GM19455 (cell line): ENCODE measurements at regions not wholly inside any gene's neighbourhood (a gene's known extent, or its start where the extent isn't known, plus 50 kb on each side); places are given as distances from the start of the nearest gene placed in this dataset.
"Not testable (repeated sequence)": the region's sequence is repeated elsewhere in the genome, so short reads cannot be mapped to it uniquely, and the experiment has no call there.

Experiments used
- ATAC-seq: cut with Tn5 transposase; IDR thresholded peaks from one replicate; pipeline ENCODE4 v1.9.1; 2021; ENCODE audit not compliant: unreplicated experiment

DNA sequence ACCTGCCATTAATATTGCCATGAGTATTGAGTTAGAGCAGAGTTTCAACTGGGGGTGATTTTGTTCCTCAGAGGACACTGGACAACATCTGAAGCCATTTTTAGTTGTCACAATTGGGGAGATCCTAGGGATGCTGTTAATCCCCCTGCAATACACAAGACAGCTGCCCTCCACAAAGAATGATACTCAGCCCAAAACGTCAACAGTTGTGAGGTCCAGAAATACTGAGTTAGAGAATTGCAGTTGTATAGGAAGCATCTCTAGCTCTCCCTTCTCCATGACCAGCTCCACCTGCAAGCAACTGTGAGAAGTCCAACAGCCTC is 614.0 kb upstream of the CDH5 start:
- ATAC-seq, result no peak

DNA sequence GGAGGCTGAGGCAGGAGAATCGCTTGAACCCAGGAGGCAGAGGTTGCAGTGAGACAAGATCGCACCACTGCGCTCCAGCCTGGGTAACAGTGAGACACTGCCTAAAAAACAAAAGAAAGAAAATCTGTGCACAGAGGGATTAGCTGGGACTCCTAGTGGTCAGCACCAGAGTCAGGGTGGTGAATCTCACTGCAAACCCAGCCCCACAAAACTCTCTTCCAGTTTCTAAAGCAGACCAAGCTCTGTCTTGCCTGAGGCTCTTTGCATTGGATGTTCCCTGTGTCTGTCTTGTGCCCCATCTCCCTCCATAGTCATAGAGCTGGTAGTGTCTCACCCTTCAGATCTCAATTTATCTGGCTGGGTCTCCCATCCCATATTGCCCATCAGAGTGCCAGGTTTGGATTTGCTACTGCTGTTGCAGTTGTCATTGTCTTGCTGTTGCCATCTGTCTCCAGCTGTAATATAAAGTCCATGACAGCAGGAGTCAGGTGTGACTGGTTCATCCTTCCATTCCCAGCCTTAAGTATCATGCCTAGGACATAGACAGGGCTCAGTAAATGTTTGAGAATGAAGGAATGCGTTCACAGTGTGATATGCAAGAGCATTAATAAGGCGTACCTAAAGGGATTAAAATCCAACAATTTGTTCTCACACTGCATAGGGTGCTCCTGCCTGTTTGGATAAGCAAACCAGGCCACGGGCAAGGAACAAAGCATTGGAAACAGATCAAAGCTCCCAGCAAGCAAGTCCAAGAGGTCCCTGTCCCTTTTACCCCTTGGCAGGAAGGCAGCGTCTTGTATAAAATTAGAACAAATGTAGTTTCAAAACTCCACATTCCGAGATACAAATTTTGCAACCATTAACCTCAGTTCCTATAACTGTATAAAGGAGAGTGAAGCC is 614.6 kb upstream of the CDH5 start:
- ATAC-seq, result no peak

DNA sequence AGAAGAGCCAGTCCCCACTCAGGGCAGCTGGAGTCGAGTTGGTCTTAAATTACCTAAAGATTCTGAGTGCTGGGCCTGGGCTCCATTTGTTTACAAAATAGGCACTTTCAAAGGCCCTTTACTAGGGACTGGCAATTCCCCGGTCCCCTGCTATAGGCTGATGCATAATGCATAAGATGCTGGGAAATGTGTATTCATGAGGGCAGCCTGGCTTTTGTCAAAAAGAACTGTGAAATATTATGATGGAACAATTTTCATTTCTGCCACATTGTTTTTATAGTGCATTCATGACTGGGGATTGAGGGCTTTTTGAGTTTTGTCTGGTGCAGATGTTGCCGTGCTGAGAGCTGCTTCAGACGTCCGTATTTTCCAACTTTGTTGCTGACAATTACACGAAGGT is 617.0 kb upstream of the CDH5 start:
- ATAC-seq, result no peak

DNA sequence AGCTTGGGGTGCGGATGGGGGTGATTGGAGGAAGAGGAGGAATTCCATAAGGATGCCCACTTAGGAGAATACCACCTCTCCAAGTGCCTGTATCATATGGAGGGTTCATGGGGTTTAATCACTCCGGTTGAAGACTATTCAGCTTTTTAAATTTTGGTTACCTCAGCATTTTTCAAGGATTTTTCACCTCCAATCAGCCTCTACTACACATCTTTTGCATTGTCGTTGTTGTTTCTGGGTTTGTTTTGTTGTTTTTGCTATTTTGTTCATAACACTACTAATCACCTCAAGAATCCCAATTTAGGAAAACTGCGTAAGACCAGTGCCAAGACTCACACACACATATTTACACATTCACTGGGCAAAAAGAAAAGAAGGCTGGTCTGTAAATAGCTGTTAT is 619.5 kb upstream of the CDH5 start:
- no peak for ATAC-seq

DNA sequence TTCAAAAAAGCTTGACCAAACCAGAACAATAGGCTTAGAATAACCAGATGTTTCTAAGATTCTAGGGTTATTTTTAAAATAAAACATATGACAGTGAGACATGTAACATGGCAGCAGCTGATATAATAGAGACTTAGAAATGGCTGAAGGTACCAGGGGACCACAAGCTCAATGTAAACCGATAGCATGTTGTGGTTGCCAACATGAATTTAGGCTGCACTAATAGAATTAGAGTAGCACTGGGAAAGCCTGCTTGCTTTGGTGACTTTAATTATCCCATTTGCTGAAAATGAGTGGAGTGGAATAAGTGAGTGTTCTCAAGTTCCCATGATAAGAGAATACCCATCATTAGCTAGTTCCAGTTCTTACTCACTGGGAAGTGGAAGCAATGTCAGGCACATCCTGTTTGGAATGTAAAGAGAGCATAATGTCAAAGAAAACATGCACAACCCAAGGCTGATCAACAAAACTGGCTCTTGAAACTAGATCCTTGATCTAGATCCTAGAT is 621.2 kb upstream of the CDH5 start:
- ATAC-seq, result no peak

DNA sequence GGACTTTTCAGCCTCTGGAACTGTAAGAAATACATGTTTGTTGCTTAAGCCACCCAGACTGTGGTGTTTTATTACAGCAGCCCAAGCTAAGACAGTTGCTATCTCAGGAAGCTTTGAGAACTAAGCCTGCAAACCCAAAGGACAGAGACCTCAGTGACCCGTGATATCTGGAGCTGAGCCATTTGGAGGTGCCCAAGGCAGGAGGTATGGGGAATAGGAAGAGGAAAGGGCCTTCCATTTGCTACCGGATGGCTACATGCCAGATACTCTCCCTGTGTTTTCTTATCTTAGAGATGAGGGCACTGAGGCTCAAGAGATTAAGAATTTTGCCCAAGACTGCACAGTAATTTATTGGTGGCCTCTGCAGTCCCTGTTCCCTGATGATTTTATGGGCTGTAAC is 622.1 kb upstream of the CDH5 start:
- ATAC-seq, result no peak

DNA sequence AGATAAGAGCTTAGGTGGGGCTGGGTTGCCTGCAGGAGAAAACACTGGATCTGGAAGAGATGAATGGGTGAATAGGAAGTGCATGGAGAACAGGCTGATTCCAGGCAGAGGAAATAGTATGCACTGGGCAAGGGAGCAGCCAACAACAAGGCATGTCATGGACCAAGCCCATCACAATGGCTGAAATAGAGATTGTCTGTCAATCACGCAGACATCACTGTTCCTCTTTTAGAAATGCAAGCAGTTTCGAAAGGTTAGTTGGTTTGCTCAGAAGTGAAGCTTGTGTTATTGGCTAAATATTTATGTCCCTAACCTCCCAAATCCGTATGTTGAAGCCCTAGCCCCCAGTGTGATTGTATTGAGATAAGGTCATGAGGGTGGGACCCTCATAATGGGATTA is 621.7 kb upstream of the CDH11 start:
- no peak for ATAC-seq

DNA sequence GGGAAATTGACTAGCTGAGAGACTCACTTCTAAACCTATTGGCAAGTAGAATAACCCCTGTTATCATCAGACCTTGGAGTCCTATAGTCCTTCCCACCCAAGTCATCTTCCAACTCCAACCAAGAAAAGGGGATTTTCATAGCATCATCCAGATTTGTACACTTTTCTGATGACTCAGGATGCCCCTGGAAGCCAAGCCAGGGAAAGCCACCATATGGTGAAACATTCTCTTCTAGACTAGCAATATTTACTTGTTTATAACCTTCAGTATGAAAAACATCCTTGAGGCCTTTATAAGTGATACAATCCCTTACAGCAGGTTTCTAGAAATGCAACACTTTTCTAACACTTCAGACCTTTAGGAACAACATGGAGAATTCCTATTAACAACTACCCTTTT is 618.8 kb upstream of the CDH11 start:
- ATAC-seq, result no peak

DNA sequence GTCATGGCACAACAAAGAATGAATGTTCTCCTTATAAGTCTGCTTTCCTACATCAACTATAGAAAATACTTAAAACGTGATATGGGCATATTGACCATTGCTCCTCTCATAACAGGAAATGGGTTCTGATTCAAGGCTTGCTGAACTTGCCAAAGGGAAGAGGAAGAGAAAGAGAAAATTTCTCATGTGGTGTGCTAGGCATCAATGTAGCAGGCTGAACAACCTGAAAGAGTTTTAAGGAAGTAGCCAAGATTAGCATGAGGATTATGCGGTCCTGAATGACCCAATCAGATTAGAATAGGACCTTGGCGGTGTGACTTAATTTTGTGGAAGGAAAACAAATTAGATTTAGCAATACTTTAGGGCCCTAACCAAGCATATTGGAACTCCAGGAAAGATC is 617.7 kb upstream of the CDH11 start:
- no peak for ATAC-seq

DNA sequence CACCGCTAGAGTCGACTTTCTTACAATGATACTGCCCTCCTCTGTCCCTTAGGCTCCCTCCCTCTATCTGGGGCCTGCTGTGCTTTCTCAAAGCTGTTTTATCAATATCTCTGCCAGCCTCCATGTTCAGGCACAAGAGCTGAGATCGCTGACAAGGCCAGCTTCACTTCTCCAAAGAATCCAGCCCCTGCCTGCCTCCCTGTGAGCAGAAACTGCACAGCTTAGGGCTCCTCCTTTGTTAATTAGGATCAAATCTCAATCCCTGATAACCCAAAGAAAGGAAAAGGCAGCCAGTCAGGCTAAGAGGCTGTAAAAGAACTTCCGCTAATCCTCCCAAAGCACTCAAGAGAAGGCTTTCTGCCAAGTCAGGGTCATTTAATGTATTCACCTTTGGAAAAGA is 616.0 kb upstream of the CDH11 start:
- ATAC-seq, result no peak

DNA sequence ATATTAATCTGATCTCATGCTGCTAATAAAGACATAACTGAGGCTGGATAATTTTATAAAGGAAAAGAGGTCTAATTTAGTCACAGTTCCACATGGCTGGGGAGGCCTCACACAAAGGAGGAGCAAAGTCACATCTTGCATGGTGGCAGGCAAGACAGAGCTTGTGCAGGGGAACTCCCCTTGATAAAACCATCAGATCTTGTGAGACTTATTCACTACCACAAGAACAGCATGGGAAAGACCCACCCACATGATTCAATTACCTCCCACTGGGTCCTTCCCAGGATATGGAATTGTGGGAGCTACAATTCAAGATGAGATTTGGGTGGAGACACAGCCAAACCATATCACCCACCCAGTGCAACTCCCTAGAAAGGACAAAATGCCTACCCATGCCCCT is 613.8 kb upstream of the CDH11 start:
- not testable (repeated sequence) for ATAC-seq

DNA sequence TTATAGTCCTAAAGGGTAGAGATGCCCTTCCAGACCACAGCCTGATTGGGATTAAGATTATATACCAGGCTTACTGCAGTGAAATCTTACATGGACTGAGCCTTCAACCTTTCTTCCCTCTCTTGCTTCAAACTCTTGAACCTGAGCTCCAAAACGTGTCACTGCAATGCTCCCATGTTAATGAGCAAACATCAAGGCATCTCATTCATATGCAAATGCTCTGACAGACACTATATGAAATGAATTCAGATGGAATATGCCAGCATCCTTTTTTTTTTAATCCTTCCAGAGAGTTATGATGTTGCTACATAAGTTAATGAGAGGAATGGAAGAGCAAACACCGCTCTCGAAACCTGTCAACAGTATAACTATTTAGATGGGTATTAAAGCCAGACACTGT is 611.9 kb upstream of the CDH11 start:
- no peak for ATAC-seq

DNA sequence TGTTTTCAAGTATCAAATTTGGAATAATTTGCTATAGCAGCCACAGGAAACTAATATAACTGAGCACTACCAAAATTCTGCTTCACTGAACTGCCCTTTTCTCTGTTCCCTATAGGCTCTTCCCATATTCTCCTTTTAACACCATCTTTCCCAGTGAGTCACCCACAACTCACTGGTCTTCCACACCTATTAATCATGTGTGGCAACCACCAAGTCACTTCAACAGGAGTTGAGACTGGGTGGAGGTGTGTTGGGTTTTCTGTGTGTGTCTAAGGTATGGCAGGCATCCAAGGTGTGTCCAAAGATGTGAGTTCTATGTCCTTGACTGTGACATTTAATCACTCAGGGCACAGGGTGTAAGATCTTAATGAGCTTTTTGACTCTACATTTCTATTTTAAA is 610.0 kb upstream of the CDH11 start:
- ATAC-seq, result no peak

DNA sequence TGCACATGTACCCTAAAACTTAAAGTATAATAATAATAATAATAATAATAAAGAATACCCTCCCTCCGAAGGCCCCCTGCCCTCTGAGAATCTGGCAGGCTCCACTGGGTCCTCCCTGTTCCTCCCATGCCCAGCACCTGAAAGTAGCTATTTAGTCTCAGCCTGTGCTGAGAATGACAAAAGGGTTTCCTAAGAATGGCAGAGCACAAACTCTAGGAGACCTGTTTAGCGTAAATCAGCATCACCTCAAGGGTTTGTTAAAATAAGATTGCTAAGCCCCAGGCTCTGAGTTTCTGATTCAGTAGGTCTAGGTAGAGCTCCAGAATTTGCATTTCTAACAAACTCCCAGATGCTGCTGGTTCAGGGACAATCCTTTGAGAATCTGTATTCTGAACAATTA is 606.8 kb upstream of the CDH11 start:
- ATAC-seq, result no peak

DNA sequence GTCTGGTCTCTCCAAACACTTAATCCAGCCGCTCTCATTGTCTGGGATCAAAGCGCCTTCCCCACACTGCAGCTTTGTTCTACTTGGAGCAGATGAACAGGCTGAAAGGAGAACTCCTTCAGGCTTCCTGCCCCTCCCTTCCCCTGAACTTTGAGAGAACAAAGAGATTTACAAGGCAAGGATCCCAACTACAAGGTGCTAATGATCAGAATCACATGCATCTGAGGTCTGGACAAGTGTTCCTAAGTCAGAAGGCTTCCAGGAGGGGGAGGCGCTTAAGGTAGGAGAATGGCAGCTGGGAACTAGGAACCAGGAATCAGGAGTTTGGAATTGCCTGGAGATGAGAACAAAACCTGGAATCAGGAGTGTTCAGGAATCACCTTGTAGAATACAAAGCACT is 606.3 kb upstream of the CDH11 start:
- ATAC-seq, result no peak

DNA sequence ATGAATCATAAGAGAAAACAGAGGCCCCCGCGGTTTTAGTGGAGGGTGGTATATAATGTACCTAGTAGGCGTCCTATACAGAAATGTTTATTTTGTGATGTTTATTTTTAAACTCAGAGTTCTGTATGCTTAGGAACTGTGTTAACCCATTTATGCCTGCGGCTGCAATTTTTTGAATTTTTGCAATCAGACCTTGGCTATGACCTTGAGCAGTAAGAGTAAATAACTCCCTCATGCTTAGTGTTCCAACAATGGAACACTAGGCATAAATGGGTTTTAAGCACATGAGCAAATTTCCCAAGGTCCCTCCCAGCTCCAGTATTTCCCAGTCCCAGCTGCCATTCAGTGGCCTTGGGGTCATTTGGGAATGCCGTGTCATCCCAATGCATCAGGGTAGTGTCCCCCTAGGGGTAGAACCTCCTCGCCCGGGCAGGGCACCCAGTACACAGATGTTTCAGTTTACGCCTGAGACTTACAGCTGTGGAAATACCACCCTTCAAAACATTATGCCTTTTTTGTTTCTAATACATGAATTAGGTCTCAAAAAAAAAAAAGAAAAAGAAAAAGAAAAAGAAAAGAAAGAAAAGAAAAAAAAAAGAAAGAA is 605.8 kb upstream of the CDH11 start:
- no peak for ATAC-seq

DNA sequence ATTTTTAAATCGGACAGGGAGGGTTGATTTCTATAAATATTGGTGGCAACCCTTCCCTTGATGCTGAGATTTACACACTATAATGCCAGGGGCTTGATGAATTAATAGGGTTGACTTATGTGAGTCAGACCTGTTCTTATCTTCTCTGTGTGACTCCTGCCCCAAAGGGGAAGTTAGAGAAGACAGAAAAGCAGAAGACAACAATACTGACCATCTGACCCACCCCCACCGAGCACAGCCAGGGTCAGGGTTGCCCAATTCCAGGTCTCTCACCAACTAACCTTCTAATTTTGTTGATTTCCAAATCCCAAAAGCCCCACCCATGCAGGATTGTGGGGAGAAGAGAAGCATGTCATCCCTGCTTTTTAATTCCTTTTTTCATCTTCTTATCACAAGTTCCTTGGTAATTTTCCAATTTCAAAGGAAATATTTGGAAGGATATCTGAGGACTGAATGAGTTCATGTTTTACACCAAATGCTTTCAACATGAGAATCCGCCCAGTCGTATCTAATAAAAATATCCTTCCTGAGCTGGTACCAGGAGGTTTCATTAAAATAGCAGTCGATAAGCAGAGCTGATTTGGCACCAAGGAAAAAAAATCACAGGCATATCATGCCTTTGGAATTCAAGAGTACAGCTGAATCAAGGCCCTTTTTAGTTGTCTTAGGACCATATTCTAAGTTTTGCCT is 603.4 kb upstream of the CDH11 start:
- ATAC-seq, result no peak

DNA sequence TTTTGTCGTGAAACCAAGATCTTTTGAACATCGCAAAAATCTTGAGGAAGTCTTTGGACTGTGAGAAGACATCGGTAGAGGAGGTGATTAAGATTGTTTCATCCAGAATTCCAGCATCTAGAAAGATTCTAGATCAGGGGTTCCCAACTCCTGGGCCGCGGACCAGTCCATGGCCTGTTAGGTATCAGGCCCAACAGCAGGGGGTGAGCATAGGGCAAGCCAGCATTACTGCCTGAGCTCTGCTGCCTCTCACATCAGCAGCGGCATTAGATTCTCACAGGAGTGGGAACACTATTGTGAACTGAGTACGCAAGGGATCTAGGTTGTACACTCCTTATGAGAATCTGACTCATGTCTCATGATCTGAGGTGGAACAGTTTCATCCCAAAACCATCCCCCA is 600.6 kb upstream of the CDH11 start:
- ATAC-seq, result no peak

DNA sequence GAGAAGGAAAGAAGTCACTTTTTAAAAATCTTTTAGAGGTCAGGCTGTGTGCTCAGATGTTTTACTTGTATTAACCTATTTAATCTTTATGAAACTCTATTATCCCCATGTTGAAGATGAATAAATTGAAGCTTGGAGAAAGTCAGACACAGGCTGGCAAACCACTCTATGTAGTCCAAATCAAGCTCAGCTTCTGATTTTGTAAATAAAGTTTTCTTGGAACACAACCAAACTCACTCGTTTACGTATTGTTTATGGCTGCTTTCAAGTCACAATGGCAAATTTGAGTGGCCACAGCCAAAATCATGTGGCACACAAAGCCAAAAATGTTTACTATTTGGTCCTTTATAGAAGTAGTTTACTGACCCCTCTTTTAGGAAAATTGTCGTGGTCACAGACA is 596.0 kb upstream of the CDH11 start:
- ATAC-seq, result no peak

DNA sequence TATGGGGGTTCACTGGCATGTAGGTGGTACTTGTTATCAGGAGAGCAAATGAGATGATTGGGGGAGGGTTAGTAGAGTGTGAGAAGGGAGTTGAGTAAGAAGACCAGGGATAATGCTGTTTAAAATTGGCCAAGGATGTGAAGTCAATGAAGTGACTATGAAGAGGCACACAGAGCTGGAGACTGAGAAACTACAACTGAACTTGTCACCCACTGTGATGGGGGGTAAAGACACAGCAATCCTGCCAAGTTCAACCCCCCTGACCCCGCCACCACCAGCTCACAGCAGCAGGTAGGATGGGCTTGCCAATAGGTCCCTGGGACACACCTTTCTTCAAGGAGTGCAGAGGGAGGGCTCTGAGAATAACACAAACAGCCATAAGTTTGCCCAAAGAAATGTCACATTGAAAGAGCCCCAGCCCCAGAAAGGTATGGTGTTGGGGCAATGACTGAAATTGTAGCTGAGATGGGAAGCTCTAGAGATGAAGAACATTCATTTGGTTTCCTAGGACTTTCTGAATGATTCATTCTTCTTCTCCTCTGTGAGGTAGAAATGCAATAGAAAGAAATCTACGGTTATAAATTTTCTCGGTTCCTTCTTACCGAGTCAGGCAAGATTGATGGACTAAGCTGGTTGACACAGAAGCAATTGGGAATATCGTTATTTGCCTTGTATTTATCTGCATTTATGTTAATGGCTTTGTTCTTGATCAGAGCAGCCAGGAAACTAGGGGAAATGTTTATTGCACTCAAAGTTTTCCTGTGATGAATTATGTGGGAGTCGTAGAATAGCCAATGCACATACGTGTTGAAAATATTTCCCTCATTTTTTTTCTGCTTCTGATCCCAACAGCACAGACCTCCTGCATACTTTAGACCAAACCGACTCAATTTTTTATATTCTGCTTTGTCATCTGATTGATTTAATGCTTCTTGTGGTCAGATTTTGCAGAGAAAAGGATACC is 595.2 kb upstream of the CDH11 start:
- ATAC-seq, result no peak

DNA sequence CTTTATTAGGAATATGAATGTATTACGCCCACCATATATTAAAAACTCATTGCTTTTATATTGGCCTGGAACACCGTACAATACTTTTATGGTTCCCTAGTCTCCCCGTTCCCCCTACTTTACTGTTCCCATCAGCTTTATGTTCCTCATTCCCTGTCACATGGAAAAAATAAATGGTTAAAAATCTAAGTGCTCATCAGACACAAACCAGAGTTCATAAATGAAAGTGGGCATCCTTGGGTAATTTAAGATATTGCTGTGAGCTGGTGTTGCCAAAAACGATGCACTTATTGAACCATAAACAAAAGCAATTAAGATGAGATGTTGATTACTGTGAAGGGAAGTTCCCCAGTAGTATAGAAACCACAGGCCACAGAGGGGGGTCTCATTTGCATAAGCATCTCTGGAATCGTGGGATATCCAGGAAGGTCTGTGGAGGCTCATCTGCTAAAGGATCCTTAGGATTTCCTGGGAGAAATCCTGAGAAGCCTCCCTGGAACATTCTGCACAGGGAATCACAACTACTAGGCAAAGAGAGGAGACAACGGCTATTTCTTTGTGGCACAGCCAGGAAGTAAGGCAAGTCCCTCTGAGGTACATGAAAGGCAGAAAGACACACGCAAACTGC is 591.4 kb upstream of the CDH11 start:
- ATAC-seq, result no peak
